ENCODE measurements at regions not wholly inside any gene's neighbourhood (a gene's known extent, or its start where the extent isn't known, plus 50 kb on each side); places are given as distances from the start of the nearest gene placed in this dataset.

GRCh38 chr11:92850296-92850826, 119.1 kb upstream of the MTNR1B start:
- TF ChIP-seq EZH2 (IDR thresholded peaks at IDR 0.05; ENCODE audit: borderline replicate concordance, low read length) (no peak), CTCF (conservative IDR thresholded peaks at IDR 0.05 in 1 of 2, IDR thresholded peaks at IDR 0.05 in 1 of 2; ENCODE audit: extremely low read depth in 1 of 2, insufficient read depth in 1 of 2, low read depth in 1 of 2, low read length in 2 of 2) (no peak)
